HG02885 (cell line): ENCODE measurements at regions not wholly inside any gene's neighbourhood (a gene's known extent, or its start where the extent isn't known, plus 50 kb on each side); places are given as distances from the start of the nearest gene placed in this dataset.
"Not testable (repeated sequence)": the region's sequence is repeated elsewhere in the genome, so short reads cannot be mapped to it uniquely, and the experiment has no call there.

Experiments
- ATAC-seq: cut with Tn5 transposase; IDR thresholded peaks from one replicate; pipeline ENCODE4 v1.9.1; 2021; ENCODE audit warnings: mild to moderate bottlenecking; ENCODE audit not compliant: unreplicated experiment, poor library complexity

DNA sequence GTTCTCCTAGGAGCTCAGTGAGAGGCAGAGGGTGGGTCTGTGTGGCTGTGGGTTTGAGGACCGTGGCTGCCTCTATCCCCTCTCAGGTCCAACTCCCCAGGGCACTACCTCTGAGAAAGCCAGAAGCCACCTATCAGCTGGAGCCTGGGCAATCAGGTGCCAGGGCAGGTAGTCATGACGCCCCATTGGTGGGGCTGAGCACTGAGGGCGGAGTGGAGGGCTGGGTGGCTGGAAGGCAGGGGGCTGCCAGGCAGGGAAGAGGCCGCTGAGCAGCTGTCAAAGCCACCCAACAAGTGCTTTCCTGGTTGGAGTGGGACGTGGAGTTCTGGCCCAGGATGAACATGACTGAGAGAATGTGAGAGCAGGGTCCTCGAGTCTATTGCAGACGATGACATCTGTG lies 164.9 kb upstream of the AJAP1 start:
- no peak for ATAC-seq

DNA sequence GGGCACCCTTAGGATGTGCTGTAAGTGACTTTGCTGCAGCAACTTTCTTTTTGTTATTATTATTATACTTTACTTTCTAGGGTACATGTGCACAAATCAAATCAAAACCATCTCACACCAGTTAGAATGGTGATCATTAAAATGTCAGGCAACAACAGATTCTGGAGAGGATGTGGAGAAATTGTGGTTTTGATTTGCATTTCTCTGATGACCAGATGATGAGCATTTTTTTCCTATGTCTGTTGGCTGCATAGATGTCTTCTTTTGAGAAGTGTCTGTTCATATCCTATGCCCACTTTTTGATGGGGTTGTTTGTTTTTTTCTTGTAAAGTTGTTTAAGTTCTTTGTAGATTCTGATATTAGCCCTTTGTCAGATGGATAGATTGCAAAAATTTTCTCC lies 164.4 kb upstream of the AJAP1 start:
- not testable (repeated sequence) for ATAC-seq

DNA sequence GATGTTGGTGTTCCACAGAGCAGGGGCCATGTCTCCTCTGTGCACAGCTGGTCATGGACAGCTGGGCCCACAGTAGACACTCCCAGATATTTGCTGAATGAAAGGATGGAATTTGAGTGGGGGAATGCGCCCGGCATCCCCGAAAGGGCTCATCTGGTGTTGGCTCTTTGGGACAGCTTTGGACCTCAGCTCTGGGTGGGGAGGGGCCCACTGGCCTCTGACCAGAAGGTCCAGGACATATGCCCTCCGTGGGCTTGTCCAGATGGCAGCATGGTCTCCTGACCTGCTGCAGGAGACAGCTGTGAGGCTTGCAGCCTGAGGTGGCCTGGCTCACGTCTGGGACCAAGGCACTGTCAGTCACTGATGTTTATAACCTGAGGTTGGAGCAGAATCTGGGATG lies 160.4 kb upstream of the AJAP1 start:
- no peak for ATAC-seq

DNA sequence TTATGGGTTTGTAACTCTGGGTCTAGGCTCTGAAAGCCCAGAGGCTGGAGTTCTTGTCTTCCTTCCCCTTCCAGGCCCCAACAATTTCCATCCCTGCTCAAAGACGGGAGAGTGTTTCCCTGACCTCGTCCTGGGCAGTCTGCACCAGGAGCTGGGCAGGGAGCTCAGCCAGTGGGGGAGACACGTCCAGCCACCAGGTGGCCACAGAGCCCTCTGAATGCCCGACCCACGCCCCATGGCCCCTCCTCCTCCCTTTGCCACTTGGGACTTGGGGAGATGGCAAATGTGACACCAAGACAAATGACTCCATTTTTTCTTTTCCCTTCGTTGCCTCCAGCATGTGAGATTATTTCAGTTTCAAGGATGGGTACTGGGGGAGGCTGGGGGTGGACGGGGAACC lies 159.9 kb upstream of the AJAP1 start:
- ATAC-seq = no peak

DNA sequence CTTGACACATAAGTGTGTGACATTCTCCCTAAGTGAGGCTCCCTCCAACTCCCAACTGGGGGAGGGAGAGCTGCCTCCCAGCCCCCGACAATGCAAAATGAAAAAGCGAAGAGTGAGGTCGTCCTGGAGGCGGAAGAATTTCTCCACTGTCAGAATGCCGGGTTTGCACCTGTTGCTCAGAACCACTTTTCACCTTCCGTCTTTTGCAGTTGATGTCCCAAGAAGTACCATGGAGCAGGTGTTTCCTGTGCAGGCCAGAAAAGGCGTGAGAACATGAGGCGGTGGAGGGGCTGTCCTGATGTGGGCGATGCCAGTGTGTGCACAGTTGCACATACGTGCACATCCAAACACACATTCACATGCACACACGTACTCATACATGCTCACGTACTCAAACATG lies 158.6 kb upstream of the AJAP1 start:
- no peak for ATAC-seq

DNA sequence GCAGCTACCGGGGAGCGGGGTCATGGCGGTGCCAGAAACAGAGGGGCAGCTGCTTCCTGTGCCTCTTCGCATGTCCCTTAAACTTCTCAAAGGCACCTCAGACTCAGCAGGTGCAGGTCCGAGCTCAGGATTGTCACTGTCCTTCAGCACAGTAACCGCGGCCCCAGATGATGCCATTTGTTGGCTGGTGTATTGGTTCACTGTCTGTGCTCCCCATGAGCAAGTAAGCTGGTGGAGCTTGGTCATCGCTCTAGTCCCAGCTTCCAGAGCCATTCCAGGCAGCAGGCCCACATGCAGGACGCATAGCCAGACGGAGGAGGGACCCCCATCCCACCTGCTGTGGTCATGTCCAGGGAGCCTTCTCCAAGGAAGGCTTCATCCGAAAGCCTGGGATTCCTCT lies 154.0 kb upstream of the AJAP1 start:
- ATAC-seq = no peak

DNA sequence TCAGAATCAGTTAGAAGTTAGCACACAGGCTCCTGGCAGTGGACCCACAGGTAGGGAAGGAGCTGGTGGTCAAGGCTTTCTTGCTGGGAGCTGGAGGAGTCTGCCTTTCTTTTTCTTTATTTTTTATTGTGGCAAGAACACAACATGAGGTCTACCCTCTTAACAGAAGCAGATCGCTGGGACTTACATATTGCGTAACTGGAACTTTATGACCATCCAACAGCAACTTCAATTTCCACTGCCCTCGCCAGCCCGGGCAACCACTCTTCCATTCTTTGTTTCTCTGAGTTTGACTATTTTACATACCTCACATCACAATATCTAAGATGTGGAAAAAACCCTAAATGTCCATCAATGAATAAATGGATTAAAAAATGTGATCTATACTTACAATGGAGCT lies 147.8 kb upstream of the AJAP1 start:
- no peak for ATAC-seq

DNA sequence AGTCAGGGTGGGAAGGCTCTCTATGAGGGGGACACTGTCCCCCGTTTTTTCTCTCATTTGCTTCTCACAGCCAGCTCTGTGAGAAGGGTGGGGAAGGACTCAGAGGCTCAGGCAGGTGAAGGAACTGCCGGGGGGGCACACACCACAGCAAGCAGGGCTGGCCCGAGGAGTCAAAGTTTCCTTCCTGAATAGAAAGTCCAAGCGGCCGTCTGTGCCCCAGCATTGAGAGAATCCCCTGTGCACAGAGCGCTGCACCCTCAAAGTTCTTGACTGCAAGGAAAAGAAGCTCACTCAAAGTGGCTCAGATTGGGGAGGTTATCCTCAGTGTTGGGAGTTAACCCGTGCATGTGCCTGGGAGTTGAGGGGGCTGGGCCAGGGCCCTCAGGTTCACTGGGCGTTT lies 145.2 kb upstream of the AJAP1 start:
- ATAC-seq = no peak

DNA sequence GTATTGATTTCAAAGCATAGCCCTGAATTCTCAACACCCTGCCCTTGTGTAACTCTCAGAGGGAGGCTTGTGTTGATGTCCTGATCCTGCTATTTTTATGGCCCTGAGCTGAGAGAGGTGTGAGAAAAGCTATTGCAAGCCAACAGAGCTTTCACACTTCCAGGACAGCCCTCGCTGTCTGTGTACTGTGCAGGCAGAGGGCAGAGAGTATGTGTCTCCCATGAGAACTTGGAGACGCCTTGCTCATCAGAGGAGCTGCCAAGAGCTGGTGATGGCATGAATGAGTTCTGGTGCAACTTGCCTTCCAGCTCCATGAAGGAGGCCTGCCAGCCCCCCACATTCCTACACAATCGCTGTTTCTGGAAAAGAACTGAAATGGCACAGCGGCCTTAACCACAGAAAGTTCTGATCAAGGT lies 144.1 kb upstream of the AJAP1 start:
- no peak for ATAC-seq

DNA sequence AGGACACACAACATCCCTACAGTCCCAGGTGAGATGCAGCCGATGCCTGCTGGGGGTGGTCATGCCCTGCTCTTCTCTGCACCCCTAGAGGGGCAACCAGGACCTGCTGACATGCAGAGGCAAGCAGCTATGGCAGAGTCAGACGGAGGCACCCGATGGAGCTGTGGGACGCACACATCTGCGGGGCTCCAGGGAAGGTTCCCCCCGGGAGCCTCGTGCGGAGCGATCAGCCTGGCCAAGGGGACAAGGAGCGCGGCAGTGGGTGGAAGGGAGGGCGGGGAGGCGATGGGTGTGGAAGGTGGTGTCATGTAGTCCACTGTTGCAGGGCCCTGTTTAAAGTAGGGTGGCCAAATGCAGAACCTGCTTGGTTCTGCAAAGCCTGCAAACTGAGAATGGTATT lies 143.0 kb upstream of the AJAP1 start:
- ATAC-seq = no peak

DNA sequence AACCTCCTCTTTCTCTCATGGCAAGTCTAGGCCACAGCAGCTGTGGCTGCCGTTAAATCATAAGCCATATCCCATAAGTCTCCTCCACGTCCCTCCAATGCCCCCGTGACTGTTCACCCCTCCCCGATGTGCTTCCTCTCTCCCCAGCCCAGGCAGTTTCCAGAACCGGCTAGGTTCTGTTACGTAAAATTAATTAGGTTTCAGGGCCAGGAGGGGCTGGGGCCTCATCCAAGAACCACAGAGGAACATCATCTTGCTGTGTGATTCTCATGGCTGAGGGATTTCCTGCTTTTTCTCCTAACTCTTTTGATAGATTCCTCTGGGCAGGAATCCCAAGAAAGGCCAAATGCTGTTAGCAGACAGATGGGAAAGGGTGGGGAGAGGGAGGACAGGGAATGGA lies 141.8 kb upstream of the AJAP1 start:
- no peak for ATAC-seq

DNA sequence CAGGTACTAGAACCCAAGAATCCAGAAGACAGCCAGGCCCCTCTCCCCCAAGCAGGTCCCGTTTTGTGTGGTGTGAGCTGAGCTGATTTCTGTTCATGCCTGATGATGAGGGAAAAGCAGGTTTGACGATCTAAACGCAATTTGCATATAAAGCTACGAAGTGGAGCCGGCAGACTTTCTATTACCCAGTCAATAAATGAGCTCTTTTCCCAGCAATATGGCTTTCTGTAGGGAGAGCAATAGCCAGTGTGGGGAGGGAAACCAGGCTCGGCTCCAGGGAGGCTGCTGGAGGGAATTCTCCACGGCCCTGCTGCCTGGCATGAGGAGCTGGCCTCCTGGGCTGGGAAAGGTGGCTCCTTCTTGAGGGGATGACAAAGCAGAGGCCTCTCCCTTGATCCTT lies 140.7 kb upstream of the AJAP1 start:
- ATAC-seq = no peak

DNA sequence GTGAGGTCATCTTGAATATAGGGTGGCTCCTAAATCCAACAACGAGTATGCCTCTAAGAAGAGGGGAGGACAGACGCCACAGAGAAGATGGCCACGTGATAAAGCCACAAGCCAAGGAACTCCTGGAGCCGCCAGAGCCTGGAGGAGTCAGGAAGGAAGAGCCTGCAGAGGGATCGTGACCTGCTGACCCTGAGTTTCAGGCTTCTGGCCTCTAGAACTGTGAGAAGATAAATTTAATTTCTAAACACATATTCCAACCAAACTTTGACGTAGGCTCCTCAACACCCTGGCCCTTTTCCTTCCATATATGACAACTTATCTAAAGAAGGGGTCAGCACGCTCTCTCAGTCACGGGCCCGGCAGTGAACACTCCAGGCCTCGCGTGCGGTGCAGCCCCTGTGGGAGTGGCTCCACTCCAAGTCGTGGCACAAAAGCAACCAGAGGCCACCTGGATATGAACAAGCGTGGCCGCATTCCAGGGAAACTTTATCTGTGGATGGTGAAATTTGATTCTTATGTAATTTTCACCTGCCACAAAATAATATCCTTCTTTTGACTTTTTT lies 138.6 kb upstream of the AJAP1 start:
- no peak for ATAC-seq

DNA sequence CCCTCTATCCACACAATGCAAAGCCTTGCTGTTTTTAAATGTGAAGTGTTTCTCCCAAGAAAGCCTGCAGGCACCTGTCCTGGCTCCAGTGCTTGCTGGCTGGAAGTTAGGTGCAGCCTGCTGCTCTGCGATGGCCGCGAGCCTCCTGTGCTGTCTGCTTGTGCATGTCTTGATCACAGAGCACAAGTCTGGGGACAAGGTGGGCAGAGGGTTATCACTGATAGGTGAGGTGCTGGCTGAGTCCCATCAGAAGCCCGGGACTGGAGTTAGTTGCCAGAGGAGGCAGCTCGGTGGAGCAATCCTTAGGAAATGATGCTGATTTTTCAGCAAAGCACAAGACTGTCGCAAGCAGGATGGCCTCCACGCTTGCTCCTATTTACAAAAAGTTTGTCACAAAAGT lies 137.8 kb upstream of the AJAP1 start:
- ATAC-seq = no peak

DNA sequence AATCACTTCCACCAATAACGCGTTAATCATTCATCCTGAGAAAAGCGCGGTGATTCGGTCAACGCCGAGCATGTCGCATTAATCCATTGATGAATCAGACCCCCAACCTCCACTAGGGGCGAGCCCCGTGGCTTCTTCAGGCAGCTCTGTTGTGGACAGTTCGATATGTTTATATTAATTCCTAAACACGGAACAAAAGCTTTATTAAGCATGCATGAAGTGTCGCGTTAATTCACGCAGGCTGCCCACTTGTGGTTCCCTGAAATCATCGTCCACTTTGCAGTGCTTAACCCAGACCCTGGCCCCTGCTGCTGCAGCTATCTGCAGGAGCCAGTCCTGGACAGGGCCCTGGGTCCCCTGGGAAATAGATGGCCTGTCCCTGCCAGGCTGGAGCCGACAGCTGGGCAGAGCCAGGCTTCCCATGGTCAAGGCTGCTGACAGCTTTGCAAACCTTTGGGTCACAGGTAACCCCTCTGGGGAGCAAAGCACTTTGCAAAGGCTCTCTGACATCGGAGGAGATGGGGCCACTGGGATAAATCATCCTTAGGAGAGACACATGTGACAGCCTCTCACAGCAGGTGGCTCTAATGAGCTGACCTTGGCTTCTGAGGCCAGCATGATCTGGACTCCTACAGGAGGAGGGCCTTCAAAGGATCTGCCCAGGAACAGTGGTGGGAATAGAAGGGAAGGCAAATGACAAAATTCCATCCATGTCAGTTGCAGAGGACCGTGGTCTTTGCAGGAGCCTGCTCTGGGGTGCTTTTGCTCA lies 137.0 kb upstream of the AJAP1 start:
- no peak for ATAC-seq

DNA sequence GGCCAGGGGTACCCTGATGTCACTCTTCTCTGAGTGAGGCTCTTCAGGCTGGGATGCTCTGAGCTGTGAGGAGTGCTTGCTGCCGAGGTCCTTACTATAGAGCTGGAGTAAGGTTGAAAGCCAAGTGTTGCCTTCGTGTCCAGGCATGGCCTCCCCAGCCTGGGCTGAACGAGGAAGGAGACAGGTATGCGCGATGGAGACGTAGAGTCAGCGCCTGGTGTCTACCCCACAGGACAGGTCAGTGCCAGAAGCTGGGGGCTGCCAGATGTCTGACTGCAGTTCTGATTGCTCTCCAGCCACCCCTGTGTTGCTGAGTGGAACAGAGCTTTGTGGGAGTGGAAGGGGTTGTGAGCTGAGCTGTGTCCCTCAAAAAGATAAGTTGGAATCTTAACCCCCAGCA lies 135.8 kb upstream of the AJAP1 start:
- ATAC-seq = no peak

DNA sequence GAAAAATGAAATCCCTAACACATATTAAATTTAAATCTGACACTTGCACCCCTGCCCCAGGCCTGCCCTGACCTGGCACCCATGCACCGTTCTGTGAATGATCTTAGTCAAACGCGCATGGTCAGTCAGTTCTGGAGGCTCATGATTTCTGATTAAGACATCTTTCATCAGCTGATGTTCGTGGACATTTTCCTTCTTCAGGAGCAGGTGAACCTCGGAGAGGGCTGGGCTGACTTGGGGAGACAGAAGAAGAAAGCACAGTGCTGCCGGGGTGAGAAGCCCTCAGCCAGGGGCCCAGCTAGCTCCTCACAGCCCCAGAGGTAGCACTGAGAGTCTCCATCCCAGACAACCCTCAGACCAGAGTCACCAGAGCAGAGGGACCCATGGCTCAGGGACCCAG lies 134.5 kb upstream of the AJAP1 start:
- ATAC-seq = no peak

DNA sequence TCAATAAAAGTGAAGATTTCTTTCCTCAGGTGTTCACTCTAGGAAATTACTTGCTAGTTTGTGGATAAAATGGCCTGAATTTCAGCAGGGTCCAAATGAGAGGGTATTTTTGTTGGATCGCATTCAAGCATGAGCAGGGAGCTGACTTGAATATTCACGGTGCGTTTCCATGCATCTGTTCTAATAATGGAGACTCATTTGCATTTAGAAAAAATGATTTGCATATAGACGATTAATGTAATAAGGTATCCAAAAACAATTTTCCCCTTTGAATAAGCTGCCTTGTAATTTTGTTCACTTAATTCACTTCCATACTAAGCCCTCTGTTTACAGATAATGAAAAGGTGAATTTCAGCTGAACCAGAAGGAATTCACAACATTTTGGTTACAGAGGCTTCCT lies 130.9 kb upstream of the AJAP1 start:
- ATAC-seq = no peak

DNA sequence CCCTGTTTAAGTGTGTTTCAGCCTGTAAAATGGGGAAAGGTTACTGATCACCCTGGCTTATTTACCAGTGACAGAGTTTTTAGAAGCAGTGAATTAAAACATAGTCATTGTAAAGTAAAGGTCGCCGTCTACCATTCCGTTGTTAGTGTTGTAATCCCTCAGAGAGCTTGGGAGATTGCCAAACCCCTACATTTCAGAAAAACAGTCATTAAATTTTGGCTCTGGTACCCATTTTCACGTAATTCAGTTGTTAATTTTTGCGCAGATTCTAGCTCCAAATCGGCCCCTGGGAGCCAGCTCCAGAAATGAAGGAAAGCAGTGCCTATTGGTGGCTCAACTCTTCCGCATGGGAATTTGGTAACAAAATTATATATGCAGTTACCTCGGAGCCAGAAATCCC lies 127.7 kb upstream of the AJAP1 start:
- no peak for ATAC-seq

DNA sequence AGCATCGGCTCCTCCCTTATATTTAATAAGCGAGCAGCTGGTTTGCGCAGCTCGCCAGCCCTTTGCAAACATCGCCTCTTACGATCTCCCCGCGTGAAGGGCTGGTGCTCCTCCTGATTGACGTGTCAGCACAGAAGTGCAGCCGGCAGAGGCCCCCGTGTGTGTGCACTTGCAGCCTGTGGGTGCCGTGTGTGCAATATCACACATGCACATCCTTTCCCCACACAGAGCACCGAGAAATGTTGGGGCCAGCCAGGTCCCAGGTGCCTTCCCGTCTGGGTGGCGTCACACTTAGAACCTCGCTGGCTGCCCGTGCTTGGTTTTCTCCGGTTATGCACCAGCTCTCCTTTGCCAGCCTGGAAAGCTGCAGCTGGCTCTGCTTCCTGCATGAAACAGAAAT lies 126.6 kb upstream of the AJAP1 start:
- ATAC-seq = no peak

DNA sequence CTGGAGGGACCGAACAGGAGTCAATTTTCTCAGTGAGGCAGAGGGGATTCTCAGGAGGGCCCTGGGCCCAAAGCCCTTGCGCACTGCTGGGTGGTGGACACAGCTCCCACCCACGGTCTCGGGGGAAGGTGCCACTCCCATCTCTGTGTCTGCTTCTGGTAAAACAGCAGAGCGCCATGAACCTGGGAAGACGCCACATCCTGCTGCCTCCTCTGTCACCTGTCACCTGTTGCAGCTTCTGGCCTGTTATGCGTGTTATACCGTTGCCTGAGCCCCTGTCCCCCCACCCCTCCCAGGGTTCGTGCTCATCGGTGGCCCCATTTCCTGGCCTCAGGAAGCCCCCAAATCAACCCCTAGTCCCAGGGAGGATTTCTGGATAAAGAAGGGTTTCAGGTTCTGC lies 125.8 kb upstream of the AJAP1 start:
- ATAC-seq = no peak

DNA sequence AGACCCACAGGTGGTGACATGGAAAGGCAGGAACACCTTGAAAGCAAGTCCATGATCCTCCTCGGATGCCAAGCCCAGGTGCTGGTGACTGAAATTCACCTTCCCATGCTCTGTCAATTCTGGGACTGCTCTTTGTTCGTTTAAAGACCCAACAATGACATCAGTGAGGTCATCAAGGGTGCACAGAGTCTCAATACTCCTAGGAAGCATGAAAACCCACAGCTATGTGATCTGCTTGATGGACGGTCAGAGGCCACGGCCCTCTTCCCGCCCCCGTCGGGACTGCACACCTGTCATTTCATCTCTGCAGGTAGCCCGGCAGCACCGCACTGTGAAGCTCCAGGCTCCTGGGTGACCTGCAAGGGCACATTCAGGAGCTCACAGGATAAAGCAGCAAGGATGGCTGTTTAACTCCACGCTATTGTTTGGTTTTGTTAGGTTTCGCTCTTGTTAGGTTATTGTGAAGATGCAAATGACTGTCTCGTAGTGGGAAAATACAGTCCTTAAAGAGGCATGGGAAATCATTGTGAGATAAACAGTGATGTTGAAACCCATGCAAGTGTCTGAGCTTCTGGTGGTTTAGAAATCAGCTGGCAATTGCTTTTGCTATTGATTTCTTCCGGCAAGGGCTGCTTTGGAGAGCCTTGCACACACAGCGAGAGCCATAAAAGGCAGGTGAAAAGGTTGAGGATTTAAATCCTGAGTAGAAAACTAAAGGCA lies 124.8 kb upstream of the AJAP1 start:
- no peak for ATAC-seq
